Panc1 (cell line): ENCODE measurements at regions not wholly inside any gene's neighbourhood (a gene's known extent, or its start where the extent isn't known, plus 50 kb on each side); places are given as distances from the start of the nearest gene placed in this dataset.

Source experiments
- POLR2AphosphoS5 ChIP-seq: IDR thresholded peaks from 2 replicates; pipeline ENCODE4 v1.6.1; 2012; ENCODE audit warnings: mild to moderate bottlenecking, low read depth, low read length, moderate library complexity
- TF ChIP-seq, protein P1 (sequence below): fragments of 450-650 bp; IDR thresholded peaks from 2 replicates; pipeline ENCODE4 v1.5.1; 2017; ENCODE audit warnings: mild to moderate bottlenecking

DNA sequence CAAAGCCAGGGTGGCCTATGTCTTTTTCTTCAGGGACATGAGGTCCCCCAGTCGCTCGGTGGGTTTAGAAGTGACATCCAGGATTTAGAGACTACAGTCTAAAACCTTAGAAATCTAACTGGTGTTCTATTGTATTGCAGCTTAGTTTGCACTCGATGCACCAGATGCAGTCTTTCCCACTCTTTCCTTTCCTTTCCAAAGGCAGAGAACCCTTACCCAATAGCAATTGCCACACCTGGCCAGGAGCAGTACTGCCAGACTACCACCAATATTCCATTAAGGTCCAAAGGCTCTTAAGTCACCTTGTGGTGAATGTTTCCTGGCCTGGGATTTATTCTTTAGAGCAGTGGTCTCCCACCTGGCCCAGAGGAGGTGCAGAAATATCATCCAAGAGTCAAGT, 1068.8 kb downstream of the FAM133A start:
- TF ChIP-seq POLR2AphosphoS5, result no peak
- TF ChIP-seq, protein P1, sequence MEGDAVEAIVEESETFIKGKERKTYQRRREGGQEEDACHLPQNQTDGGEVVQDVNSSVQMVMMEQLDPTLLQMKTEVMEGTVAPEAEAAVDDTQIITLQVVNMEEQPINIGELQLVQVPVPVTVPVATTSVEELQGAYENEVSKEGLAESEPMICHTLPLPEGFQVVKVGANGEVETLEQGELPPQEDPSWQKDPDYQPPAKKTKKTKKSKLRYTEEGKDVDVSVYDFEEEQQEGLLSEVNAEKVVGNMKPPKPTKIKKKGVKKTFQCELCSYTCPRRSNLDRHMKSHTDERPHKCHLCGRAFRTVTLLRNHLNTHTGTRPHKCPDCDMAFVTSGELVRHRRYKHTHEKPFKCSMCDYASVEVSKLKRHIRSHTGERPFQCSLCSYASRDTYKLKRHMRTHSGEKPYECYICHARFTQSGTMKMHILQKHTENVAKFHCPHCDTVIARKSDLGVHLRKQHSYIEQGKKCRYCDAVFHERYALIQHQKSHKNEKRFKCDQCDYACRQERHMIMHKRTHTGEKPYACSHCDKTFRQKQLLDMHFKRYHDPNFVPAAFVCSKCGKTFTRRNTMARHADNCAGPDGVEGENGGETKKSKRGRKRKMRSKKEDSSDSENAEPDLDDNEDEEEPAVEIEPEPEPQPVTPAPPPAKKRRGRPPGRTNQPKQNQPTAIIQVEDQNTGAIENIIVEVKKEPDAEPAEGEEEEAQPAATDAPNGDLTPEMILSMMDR, result no peak
